HepG2 (cell line): ENCODE measurements at regions not wholly inside any gene's neighbourhood (a gene's known extent, or its start where the extent isn't known, plus 50 kb on each side); places are given as distances from the start of the nearest gene placed in this dataset.

Experiments
- GATA4 ChIP-seq: sonication (generic); IDR thresholded peaks from 2 replicates; pipeline ENCODE4 v1.6.1; 2016; ENCODE audit warnings: antibody characterized with exemption, low read depth, borderline replicate concordance
- HNRNPH1 ChIP-seq: fragments of 200-400 bp; formaldehyde crosslinking; optimal IDR thresholded peaks from 2 replicates; pipeline ENCODE3; 2017; ENCODE audit warnings: mild to moderate bottlenecking, low read depth, low read length
- MAFG ChIP-seq: sonication (generic); formaldehyde crosslinking; IDR thresholded peaks from 2 replicates; pipeline ENCODE4 v1.5.1; 2020; ENCODE audit warnings: mild to moderate bottlenecking, missing genetic modification reagents
- NCOR1 ChIP-seq: fragments of 200-600 bp; sonication (generic); IDR thresholded peaks from 2 replicates; pipeline ENCODE4 v1.7.0; 2017; ENCODE audit warnings: antibody characterized with exemption, low read length, borderline replicate concordance
- PBX3 ChIP-seq: sonication (generic); formaldehyde crosslinking; IDR thresholded peaks from 2 replicates; pipeline ENCODE4 v1.8.1; 2023; ENCODE audit warnings: missing genetic modification reagents, inconsistent platforms, borderline replicate concordance
- ZNF333 ChIP-seq: sonication (generic); formaldehyde crosslinking; IDR thresholded peaks from 2 replicates; pipeline ENCODE4 v1.4.0; 2020; ENCODE audit warnings: mild to moderate bottlenecking, missing genetic modification reagents, borderline replicate concordance
- ZNF33B ChIP-seq: sonication (generic); formaldehyde crosslinking; IDR thresholded peaks from 2 replicates; pipeline ENCODE4 v1.5.1; 2020; ENCODE audit warnings: mild to moderate bottlenecking, missing genetic modification reagents
- TF ChIP-seq, protein P1 (sequence below): sonication (generic); formaldehyde crosslinking; IDR thresholded peaks from 2 replicates; pipeline ENCODE4 v1.4.0; 2020; ENCODE audit warnings: missing genetic modification reagents
- TF ChIP-seq, protein P2 (sequence below): sonication (generic); formaldehyde crosslinking; IDR thresholded peaks from 2 replicates; pipeline ENCODE4 v1.8.0; 2022; ENCODE audit warnings: low read depth, missing genetic modification reagents

- no peak for TF ChIP-seq PBX3
- TF ChIP-seq, protein P1, sequence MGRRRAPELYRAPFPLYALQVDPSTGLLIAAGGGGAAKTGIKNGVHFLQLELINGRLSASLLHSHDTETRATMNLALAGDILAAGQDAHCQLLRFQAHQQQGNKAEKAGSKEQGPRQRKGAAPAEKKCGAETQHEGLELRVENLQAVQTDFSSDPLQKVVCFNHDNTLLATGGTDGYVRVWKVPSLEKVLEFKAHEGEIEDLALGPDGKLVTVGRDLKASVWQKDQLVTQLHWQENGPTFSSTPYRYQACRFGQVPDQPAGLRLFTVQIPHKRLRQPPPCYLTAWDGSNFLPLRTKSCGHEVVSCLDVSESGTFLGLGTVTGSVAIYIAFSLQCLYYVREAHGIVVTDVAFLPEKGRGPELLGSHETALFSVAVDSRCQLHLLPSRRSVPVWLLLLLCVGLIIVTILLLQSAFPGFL (CRISPR knock-in tag), result no peak
- TF ChIP-seq, protein P2, sequence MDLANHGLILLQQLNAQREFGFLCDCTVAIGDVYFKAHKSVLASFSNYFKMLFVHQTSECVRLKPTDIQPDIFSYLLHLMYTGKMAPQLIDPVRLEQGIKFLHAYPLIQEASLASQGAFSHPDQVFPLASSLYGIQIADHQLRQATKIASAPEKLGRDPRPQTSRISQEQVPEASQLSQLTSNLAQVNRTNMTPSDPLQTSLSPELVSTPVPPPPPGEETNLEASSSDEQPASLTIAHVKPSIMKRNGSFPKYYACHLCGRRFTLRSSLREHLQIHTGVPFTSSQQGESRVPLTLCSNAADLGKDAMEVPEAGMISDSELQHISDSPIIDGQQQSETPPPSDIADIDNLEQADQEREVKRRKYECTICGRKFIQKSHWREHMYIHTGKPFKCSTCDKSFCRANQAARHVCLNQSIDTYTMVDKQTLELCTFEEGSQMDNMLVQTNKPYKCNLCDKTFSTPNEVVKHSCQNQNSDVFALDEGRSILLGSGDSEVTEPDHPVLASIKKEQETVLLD, result no peak
- no peak for TF ChIP-seq HNRNPH1
- TF ChIP-seq ZNF333 (CRISPR knock-in tag), result no peak
- TF ChIP-seq NCOR1, result no peak
- TF ChIP-seq GATA4, result no peak
- no peak for TF ChIP-seq MAFG (CRISPR knock-in tag)
- no peak for TF ChIP-seq ZNF33B (CRISPR knock-in tag)
Measured at GRCh38 chr15:88307344-88307743, 50.8 kb upstream of the NTRK3 start (continued).
